Tibial artery (tissue), 4 donors: ENCODE measurements at regions not wholly inside any gene's neighbourhood (a gene's known extent, or its start where the extent isn't known, plus 50 kb on each side); places are given as distances from the start of the nearest gene placed in this dataset.

Experiments used
- DNase-seq, 2 donors: peaks; one replicate each; pipeline ENCODE4 v3.0.0-alpha.2; 2019
- H3K27ac ChIP-seq, 2 donors: fragments of 200-600 bp; sonication (generic) in 1 of 2; 1 replicate in 1 of 2; 2 replicates in 1 of 2; pipeline ENCODE4 v1.5.1; 2018 to 2019; ENCODE audit warnings: mild to moderate bottlenecking in 1 of 2
- H3K27me3 ChIP-seq, 2 donors: fragments of 200-600 bp; sonication (generic) in 1 of 2; one replicate each; pipeline versions ENCODE4 v1.5.1 to v1.6.0; 2016 to 2019
- H3K36me3 ChIP-seq, 3 donors: fragments of 200-600 bp; sonication (generic) in 2 of 3; one replicate each; pipeline ENCODE4 v1.5.1; 2016 to 2019; ENCODE audit warnings: mild to moderate bottlenecking in 2 of 3
- H3K4me1 ChIP-seq, 4 donors: fragments of 200-600 bp; sonication (generic) in 2 of 4; 1 replicate in 3 of 4; 2 replicates in 1 of 4; pipeline ENCODE4 v1.5.1; 2016 to 2019
- H3K4me3 ChIP-seq, 2 donors: fragments of 200-600 bp; sonication (generic) in 1 of 2; 1 replicate in 1 of 2; 2 replicates in 1 of 2; pipeline ENCODE4 v1.5.1; 2018 to 2019; ENCODE audit warnings: mild to moderate bottlenecking in 2 of 2
- H3K9me3 ChIP-seq, 3 donors: fragments of 200-600 bp; sonication (generic) in 1 of 3; one replicate each; pipeline ENCODE4 v1.5.1; 2016 to 2019
- CTCF ChIP-seq, 2 experiments: fragments of 200-600 bp in 1 of 2; fragments of 450-650 bp in 1 of 2; IDR thresholded peaks; one replicate each; pipeline ENCODE4 v1.5.1; 2017 to 2019; ENCODE audit warnings: antibody characterized with exemption in 2 of 2, mild to moderate bottlenecking in 1 of 2, moderate library complexity in 1 of 2
- intact Hi-C: fragments of 100-400 bp; cut with DNase I; formaldehyde crosslinking; loops from one replicate; pipeline ENCODE4 v1.15.0; 2023; ENCODE audit warnings: low total_unique reads

- Histone ChIP-seq H3K4me3 (no peak overlapping the region), H3K36me3 (no peaks in the 10 kb centered on the region), H3K27me3 (no peaks in the 10 kb centered on the region), H3K4me1 (peaks cover 0 to 20% (median 2%) of the 10 kb centered on the region in 4 donors), H3K27ac (no peak overlapping the region), H3K9me3 (no peaks in the 10 kb centered on the region)
- intact Hi-C loops = no loop called here
- no peak for DNase-seq
- TF ChIP-seq CTCF (IDR thresholded peaks at IDR 0.05) = no peak
These were observed 303.6 kb downstream of the GLRX3 start for GRCh38 chr10:130439766-130440165.

- TF ChIP-seq CTCF (IDR thresholded peaks at IDR 0.05) = no peak
- intact Hi-C loops = no loop called here
- H3K9me3 ChIP-seq = no peaks in the 10 kb centered on the region
- peaks cover 0 to 20% (median 2%) of the 10 kb centered on the region in 4 donors for H3K4me1 ChIP-seq
- no peaks in the 10 kb centered on the region for H3K27me3 ChIP-seq
- H3K27ac ChIP-seq = no peak overlapping the region
- no peaks in the 10 kb centered on the region for H3K36me3 ChIP-seq
- DNase-seq = no peak
- H3K4me3 ChIP-seq = no peak overlapping the region
These were observed 304.3 kb downstream of the GLRX3 start for GRCh38 chr10:130440494-130440893.

- Histone ChIP-seq H3K4me1 (peaks cover 0 to 20% (median 2%) of the 10 kb centered on the region in 4 donors), H3K27me3 (no peaks in the 10 kb centered on the region), H3K27ac (no peak overlapping the region), H3K4me3 (no peak overlapping the region), H3K36me3 (no peaks in the 10 kb centered on the region), H3K9me3 (no peaks in the 10 kb centered on the region)
- TF ChIP-seq CTCF (IDR thresholded peaks at IDR 0.05) = no peak
- no peak for DNase-seq
- intact Hi-C loops = no loop called here
These were observed 304.8 kb downstream of the GLRX3 start for GRCh38 chr10:130440971-130441370.

GRCh38 chr10:130443066-130443465, 306.9 kb downstream of the GLRX3 start:
- Histone ChIP-seq H3K36me3 (no peaks in the 10 kb centered on the region), H3K27ac (no peak overlapping the region), H3K27me3 (no peaks in the 10 kb centered on the region), H3K9me3 (no peaks in the 10 kb centered on the region), H3K4me1 (peaks cover 0 to 20% (median 2%) of the 10 kb centered on the region in 4 donors), H3K4me3 (no peak overlapping the region)
- no peak for TF ChIP-seq CTCF (IDR thresholded peaks at IDR 0.05)
- intact Hi-C loops = no loop called here
- DNase-seq = no peak

GRCh38 chr10:130453036-130453720, 317.0 kb downstream of the GLRX3 start:
- Histone ChIP-seq H3K4me3 (no peak overlapping the region), H3K4me1 (no peaks in the 10 kb centered on the region), H3K9me3 (no peaks in the 10 kb centered on the region), H3K27ac (no peak overlapping the region), H3K36me3 (no peaks in the 10 kb centered on the region), H3K27me3 (peaks cover 0 to 15% of the 10 kb centered on the region in 2 donors)
- TF ChIP-seq CTCF (IDR thresholded peaks at IDR 0.05) = no peak
- DNase-seq = no peak
- intact Hi-C loops = no loop called here
